GM19023 (cell line): ENCODE measurements at regions not wholly inside any gene's neighbourhood (a gene's known extent, or its start where the extent isn't known, plus 50 kb on each side); places are given as distances from the start of the nearest gene placed in this dataset.

Experiments
- ATAC-seq: cut with Tn5 transposase; IDR thresholded peaks from one replicate; pipeline ENCODE4 v1.9.1; 2021; ENCODE audit warnings: mild to moderate bottlenecking, moderate library complexity; ENCODE audit not compliant: unreplicated experiment

DNA sequence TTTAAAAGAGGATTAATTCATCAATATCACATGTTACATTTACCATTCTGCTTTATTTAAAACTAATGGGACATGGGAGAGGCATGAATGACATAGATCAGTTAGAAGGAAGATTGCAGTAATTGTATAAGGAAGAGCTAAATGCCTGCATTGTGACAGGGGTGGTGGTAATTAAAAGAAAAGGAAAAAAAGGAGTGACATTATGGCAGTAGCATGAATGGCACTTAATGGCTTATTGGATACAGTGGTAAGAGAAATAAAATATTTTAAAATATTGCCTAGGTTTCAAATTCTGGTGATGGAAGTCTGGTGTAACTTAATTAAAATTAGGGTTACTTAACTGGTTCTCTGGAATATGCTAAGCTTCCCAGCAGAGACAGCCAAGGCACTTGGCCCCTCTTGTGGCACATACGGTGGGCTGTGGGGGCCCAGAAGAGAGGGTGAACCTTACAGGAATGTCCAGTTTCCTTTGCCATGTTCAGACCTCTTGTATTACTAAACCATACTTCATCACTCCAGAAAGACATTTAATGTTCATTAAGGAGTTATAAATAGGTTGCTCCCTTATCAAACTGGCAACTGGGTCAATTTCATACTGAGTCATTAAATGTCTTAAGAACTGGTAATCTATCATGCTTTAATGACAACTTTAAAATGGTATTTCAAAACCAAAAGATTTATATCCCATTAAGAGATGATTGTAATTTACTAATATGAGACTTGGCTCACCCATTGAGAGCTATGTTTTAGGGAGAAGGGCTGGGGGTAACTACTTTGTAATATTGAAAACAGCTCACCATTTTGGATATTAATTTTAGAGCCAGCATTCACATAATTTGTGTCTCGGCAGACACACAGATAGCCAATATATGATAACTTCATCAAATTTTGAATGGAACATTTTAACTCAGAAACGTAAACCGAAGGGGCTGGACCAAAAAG is 798.9 kb upstream of the PIK3C3 start:
- ATAC-seq, result no peak

DNA sequence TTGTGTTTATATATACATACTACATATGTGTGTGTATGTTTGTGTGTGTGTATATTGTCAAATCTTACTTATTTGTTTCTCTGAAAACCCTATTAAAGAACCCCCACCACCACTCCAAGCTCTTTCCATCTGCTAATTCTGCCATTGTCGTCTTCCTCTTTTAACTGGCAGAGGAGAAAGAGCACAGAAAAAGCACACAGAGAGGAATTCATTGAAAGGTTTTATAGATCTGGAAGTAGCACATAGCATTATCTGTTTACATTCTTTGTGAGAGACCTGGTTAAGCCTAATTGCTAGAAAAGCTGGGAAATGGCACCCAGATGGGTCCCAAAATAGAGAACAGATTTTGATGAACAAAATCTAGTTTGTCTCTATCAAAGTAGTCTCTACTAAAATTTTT is 800.0 kb upstream of the PIK3C3 start:
- ATAC-seq, result no peak

DNA sequence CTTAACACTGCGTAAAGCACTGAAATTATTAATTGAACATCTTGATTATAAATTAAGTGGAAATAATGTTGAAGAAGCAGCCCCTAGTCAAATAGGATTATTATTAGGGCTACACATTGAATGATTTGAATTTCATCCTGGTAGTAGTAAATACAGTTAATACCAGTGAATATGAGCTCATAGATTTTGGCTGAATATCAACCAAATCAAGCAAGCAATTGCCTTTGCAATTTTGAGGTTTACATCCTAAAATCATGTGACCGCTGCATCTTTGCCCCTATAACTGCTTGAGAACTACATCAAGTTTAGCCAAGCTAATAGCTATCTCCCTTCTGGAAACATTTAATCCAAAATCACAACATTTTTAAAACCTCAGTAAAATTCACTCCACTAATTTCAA is 801.2 kb upstream of the PIK3C3 start:
- ATAC-seq, result no peak

DNA sequence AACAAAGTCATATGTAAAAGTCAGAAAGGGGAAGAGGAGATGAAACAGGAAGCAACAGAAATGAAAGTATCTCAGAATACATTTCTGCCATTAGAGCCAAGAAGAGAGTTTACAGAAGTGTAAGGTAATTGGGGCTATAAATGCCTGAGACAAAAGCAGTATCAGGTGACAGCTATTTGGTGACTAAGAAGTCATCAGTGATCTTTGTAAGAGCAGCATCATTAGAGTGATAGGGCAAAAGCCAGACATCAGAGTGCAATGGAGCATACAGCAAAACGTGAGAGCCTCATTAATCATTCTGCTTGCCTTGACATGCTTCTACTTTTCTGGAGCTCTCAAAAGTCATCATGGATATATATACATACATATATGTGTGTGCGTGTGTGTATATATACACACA is 804.7 kb upstream of the PIK3C3 start:
- no peak for ATAC-seq

DNA sequence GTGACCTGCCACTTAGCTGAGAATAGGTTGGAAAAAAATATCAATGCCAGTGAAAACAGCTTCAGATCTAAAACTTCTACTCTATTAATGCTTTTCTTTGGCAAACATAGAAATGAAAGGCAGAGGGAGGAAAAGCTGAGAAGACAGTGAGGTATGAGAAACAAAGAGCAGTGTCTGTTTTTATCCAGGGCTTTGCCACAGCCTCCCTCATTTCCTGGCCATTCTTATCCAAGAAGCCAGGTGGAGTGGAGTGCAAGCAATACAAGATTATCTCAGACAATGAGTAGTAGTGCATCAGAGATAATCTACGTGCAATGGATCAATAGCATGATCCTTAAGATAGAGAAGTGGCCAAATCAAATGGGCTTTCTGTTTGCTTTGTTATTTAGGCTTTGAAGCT is 808.7 kb upstream of the PIK3C3 start:
- no peak for ATAC-seq

DNA sequence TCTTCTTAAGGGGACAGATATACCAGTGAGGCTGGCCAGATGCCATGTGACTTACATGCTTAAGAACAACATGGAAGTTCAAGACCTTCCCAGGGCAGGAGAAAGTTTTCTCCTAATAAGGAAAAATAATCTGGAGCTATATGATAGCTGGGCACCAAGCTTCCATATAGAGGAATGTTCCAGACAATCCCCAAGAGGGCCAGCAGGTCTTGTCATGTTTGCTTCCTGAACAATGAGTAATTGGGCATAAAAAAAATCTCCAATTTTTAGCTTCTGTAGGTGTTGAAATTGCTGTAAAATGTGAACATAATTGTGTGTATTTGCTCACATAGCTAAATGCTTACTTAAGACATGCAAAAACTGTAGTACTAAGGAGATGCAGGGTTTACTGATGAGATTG is 809.5 kb upstream of the PIK3C3 start:
- no peak for ATAC-seq

DNA sequence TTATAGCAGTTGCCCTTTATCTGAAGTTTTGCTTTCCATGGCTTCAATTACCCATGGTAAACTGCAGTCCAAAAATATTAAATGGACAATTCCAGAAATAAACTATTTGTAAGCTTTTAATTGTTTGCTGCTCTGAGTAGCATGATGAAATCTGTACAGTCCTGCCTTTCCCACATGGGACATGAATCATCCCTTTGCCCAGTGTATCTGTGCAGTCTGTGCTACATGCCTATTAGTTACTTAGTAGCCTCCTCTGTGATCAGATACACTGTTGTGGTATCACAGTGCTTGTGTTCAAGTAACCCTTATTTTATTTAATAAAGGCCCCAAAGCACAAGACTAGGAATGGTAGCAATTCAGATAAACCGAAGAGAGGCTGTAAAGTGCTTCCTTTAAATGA is 810.6 kb upstream of the PIK3C3 start:
- no peak for ATAC-seq

DNA sequence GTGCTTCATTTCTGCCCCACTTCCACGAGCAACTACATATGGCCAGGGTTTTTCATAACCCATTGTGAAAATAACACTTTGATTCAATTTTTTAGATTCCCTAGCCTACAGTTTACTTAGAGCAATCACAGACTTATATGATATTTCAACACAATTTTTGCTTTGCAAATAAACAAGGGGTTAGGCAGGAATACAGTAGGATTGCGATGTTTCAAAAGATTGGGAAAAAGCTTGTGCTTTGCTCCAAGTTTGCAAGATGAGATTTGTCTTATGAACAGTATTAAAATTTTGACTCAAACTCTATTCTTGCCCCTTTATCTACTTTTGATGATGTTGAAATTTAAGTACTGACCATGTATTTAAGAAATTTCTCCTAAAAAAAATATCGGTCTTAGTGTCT is 814.5 kb upstream of the PIK3C3 start:
- ATAC-seq, result no peak

DNA sequence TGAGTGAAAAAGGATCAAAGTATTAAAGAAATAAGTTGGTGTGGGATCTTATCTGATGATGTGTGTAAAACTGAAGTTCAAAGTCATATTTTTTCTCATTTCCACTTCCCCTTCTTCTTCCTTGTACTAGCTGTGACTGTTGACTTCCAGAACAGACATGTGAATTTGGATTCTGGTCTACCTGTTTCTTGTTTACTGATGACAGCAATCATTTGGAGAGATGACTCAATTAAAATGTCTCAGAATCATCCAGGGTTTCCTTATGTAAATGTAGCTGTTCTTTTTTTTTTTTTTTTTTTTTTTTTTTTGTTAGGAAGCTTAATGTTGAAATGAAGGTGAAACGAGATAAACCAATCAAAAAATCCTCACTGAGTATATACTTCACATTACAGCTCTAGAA is 819.9 kb upstream of the PIK3C3 start:
- ATAC-seq, result no peak

DNA sequence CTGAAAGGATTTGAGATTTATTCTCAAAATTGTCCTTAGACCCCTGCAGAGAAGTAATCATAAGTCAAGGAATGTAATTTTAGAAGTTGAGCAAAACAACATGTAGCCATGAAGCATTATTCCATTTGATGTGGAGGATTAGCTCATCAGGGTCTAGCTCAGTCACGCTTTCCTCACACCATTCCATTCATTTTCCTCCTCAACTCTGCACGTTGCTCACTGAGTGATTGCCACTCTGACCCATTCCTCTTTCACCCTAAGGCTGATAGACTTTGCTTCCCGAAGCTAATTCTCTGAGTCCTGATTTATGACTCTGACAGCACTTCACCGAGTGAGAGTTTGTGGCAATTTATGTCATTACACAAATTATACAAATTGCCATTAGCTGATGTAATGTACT is 820.6 kb upstream of the PIK3C3 start:
- ATAC-seq, result no peak

DNA sequence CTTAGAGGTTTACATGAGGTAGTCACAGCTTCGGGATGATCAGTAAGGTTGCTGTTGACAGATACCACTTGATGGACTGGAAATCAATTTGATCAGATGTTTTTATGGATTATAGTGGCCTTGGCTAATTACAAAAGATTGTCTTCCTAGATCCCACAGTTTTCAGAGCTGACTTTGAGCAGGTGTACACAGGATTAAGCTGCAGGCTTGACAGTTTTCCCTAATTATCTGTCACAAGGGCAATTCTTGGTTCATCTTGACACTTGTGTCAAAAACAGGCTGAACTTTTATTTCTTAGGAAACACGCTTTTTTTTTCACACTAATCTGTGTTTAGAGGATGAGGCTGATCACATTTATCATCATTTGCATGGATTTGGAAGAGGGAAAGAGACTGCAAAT is 824.0 kb upstream of the PIK3C3 start:
- no peak for ATAC-seq

DNA sequence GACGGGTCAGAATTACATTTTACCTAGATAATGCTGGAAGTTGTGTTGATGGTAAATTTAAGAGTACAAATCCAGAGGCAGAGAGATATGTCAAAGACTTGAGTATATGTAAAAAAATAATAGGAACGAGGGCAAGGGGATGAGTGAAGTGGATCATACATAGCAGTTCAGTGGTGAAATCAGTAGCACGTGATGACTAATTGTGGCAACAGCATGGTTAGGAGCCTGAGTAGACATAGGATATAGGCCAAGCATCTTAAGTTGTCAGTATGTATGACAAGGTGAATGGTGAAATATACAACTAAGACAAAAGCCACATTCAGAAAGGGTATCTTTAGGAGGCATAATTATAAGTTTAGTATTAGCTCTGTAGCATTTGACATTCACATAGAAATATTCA is 826.5 kb upstream of the PIK3C3 start:
- ATAC-seq, result no peak

DNA sequence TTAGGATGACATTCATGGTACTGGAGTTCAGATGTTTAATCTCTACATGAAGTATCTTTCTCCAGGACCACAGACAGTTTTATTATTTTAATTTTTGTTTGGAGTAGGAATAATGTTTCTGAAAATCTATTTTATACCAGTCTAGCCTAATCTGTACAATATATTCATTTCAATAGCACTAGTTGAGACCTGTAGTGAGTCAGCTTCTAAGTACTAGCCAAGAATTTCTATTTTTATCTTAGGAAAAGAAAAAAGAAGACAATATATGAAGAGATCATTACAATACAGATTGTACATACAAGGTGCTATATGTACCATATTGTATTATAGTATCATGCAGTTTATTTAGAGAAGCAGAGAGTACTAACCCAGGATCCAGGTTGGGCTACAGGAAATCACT is 826.9 kb upstream of the PIK3C3 start:
- ATAC-seq, result no peak

DNA sequence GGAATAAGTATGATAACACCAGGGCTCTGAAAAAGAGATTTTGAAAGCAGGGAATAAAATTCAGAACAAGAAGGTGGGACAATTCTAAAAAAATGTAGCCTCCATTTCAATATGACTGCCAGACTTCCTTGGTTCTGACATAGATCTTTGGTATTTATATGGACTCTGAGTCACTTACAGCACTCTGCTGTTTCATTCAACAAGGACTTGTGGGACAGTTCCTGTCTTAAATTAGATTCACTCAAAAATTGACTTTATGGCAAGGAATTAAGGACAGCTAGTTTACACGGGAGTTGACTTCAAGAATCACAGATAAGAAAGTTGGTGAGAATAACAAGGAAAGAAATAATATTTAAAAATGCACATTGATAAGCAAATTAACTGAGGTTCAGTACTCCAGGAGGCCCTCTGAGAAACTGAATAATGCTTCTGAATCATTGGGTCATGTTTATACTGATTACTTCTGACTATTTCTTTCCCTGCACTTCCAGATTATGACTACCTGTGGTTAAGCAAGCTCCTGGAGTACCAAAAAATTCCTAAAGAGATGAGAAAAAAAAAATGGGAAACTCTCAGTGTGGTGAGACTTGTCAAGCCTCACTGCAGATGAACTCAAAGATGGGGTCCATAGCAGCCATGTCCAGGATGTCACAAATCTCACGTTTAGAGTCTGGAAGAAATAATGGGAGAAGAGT is 828.3 kb upstream of the PIK3C3 start:
- ATAC-seq, result no peak

DNA sequence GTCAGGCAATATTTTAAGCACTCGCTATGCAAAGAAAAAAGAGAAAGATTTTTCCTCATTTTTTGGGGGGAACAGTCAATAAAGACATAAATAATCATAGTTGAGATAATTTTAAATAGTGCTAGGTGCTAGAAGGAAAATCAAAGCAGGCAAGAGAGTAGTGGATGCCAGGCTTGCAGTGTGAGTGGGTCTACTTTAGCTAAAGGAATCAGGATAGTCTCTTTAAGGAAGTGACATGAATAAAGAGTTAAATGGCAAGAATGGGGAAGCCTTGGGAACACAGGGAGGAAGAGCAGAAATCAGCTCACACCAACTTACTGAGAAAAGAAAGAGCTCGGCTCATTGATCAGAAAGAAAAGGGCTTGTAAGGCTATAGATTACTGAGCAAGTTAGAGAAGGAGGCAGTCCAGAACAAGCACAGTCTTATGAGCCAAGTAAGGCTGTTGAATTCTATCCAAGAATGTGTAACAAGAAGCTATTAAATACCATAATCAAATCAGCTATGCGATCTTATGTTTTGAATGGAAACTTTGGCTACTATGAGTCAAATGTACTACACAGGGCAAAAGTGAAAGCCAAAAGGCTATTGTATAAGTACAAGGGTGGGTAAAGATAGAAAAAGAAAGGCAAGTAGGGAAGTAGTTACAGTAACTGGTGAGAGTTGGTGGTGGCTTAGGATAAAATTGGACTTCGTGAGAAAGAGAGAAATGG is 833.8 kb upstream of the PIK3C3 start:
- no peak for ATAC-seq

DNA sequence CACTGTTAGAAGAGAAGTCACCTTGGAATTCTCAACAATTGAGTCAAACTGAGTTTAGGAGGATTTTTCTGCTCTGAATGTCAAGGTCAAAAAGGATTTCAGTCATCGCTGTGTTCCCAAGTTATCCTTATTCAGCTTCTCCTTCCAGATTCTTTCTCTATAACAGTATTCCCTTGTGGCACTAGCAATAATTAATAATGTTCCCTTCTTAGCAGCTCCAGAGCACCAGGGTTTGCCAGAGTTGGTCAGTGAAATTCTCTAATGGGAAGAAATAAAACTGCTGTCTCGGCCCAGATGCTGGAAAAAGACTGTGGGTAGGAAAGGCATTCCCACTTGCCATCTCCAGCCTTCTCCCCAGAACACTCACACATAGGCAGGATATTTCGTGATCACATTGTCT is 836.0 kb upstream of the PIK3C3 start:
- ATAC-seq, result no peak

DNA sequence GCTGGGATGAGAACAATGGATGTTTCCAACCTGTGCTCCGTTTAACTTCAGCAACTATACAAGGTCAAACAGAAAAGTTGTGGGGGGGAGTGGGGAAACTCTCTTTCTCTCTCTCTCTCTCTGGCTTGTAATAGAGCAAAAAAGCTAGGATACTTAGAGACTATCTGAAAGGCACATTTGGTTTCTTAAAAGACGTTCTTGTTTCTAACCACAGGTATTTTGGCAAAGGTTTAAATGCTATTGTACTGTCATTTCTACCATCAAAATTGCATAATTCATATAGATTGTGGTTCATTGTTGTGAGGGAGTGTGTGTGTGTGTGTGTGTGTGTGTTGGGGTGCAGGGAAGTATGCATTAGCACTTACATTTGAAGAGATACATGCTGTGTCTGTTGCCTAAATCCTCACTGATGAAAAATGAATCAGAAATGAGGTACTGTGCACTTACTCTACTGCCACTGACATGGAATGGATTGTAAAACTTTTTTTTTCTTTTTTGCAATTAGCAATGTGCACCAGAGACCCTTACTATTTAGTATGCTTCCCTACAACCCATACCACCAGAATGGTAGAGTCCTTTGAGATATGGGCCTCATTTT is 841.0 kb upstream of the PIK3C3 start:
- no peak for ATAC-seq

DNA sequence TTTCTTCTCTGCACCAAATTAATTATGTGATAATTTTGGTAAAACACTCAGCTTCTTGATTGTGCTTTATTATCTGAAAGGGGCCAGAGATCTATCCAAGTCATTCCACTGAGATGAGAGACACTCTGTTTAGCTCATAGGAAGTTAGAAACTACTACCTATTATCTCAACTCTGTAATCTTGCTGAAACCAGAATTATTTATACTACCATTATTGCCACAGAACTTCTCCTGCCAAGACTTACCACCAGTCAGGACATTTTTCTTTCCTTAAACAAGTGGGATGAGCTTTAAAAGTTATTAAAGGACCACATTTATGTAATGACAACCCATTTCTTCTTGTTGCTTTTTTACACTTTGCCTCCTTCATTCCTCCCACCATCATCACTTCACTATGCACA is 855.6 kb upstream of the PIK3C3 start:
- no peak for ATAC-seq

DNA sequence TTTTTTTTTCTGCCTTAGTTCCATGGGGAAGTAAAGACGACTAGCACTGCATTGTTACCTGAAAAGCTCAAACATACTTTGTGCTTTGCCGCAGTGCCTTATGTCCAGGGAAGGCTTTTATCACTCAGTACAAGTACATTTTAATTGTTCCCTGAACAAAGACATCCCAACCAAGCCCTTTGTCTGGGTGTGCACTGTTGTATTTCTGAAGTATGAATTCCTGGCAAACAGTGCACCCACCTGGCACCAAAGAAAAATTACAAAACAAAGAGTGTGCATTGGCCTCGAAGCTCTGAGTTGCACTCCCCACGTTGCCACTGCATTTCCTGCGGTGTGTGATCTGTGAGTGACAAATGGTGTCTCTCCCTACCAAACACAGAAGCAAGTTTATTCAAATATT is 858.5 kb upstream of the PIK3C3 start:
- no peak for ATAC-seq

DNA sequence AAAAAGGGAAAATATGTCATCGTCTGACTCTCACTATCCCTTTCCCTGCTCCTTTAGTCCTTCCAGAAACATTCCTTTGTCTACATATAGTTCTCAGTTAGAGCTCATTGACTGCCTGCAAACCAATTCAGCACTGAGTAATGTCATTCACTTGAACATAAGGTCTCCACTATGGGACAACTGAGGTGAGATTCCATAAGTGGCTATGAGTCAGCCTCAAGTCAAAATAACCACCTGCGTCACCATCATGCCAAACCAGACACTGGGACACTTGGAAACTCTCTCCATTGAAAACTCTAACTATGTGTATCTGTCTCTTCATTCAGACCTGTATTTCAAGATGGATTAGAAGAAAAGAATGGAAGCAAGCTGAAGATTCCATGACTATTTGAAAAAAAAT is 878.0 kb upstream of the PIK3C3 start:
- no peak for ATAC-seq

DNA sequence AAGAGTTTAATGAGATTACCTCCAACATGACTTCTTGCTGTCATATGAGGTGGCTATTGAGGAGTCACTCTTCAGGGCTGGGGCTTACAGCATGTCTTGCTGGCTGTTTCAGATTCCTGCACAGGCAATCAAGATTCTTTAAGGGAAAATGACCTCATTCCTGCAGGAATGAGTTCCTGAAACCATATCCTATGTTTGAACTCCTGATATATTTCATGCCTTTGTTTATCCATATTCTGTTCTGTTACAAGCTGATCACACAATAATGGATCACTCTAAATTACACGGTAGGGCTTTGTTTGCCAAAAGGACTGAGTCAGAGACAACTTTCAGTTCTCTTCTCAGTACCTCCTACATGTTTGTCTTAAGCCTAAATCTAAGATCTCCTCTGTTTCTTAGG is 879.8 kb upstream of the PIK3C3 start:
- ATAC-seq, result no peak
